Breast epithelium (tissue), 4 donors: ENCODE measurements at regions not wholly inside any gene's neighbourhood (a gene's known extent, or its start where the extent isn't known, plus 50 kb on each side); places are given as distances from the start of the nearest gene placed in this dataset.

ENCODE experiments used
- DNase-seq, 2 donors: peaks; one replicate each; pipeline ENCODE4 v3.0.0-alpha.2; 2019; ENCODE audit warnings: low spot score in 2 of 2
- H3K27ac ChIP-seq, 2 donors: fragments of 200-600 bp; sonication (generic) in 1 of 2; one replicate each; pipeline ENCODE4 v1.5.1; 2016 to 2019; ENCODE audit warnings: mild to moderate bottlenecking in 1 of 2
- H3K27me3 ChIP-seq, 2 donors: fragments of 200-600 bp; sonication (generic) in 1 of 2; one replicate each; pipeline versions ENCODE4 v1.5.1 to v1.6.0; 2017 to 2019; ENCODE audit warnings: control low read depth in 1 of 2, mild to moderate bottlenecking in 1 of 2
- H3K36me3 ChIP-seq: fragments of 200-600 bp; one replicate; pipeline ENCODE4 v1.5.1; 2019
- H3K4me1 ChIP-seq, 2 donors: fragments of 200-600 bp; sonication (generic); one replicate each; pipeline ENCODE4 v1.5.1; 2016 to 2019; ENCODE audit warnings: control low read depth in 1 of 2
- H3K4me3 ChIP-seq, 3 donors: fragments of 200-600 bp; sonication (generic); 1 replicate in 2 of 3; 2 replicates in 1 of 3; pipeline ENCODE4 v1.5.1; 2016 to 2019; ENCODE audit warnings: mild to moderate bottlenecking in 3 of 3, moderate library complexity in 2 of 3
- H3K9me3 ChIP-seq, 2 donors: fragments of 200-600 bp; sonication (generic) in 1 of 2; one replicate each; pipeline ENCODE4 v1.5.1; 2016 to 2019; ENCODE audit warnings: control low read depth in 1 of 2
- POLR2A ChIP-seq: fragments of 450-650 bp; IDR thresholded peaks from one replicate; pipeline ENCODE4 v1.6.1; 2016; ENCODE audit warnings: antibody characterized with exemption, mild to moderate bottlenecking, moderate library complexity
- POLR2AphosphoS5 ChIP-seq, 3 donors: sonication (generic); formaldehyde crosslinking; IDR thresholded peaks; one replicate each; pipeline ENCODE4 v1.6.1; 2017; ENCODE audit warnings: antibody characterized with exemption in 3 of 3
- intact Hi-C: fragments of 100-400 bp; cut with DNase I; formaldehyde crosslinking; loops from one replicate; pipeline ENCODE4 v1.15.1; 2023; ENCODE audit warnings: low total_unique reads
- TF ChIP-seq, protein P1 (sequence below), 3 donors: fragments of 450-650 bp; IDR thresholded peaks; one replicate each; pipeline ENCODE4 v1.5.1; 2016 to 2017; ENCODE audit warnings: antibody characterized with exemption in 3 of 3, mild to moderate bottlenecking in 3 of 3, moderate library complexity in 3 of 3

DNA sequence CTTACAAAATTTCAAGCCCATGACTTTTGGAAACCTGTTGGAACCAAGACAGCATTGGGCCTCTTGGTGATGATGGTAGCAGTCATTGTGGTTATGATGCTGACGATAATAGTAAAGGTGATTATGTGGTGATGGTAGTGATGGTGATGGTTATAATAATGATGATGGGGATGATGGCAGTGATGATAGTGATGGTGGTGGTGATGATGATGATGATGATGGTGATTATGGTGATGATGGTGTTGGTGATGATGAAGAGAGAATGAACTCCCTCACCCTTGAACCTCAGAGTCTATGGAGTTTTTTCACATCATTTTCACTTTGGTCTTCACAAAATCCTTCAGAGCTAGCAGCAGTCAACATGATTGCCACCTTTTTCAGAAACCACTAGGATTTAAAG is 105.3 kb upstream of the ASIC2 start:
- intact Hi-C loops: no loop called here

DNA sequence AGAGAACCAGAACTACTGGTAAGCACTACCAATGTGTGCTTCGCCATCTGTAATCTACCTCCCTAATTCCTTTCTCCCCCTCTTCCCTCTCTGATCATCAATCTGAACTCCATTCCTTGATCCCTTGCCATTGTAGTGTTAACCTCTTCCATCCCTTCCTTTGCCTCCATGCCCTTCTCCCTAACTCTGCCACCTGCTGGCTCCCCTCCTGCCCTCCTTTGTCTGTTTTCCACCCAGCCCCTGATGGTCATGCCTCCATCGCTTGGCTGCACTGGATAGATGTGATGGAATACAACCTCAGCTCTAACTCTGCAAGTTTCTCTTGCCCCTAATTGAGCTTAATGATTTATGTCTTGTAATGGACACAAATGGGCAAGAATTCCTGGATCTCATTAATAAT is 108.2 kb upstream of the ASIC2 start:
- Histone ChIP-seq H3K36me3 (no peaks in the 10 kb centered on the region), H3K9me3 (no peaks in the 10 kb centered on the region), H3K27me3 (peaks cover 0 to 4% of the 10 kb centered on the region in 2 donors), H3K4me1 (no peaks in the 10 kb centered on the region), H3K27ac (no peak overlapping the region), H3K4me3 (no peak overlapping the region)
- DNase-seq: no peak
- intact Hi-C loops: no loop called here
- TF ChIP-seq, protein P1, sequence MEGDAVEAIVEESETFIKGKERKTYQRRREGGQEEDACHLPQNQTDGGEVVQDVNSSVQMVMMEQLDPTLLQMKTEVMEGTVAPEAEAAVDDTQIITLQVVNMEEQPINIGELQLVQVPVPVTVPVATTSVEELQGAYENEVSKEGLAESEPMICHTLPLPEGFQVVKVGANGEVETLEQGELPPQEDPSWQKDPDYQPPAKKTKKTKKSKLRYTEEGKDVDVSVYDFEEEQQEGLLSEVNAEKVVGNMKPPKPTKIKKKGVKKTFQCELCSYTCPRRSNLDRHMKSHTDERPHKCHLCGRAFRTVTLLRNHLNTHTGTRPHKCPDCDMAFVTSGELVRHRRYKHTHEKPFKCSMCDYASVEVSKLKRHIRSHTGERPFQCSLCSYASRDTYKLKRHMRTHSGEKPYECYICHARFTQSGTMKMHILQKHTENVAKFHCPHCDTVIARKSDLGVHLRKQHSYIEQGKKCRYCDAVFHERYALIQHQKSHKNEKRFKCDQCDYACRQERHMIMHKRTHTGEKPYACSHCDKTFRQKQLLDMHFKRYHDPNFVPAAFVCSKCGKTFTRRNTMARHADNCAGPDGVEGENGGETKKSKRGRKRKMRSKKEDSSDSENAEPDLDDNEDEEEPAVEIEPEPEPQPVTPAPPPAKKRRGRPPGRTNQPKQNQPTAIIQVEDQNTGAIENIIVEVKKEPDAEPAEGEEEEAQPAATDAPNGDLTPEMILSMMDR (IDR thresholded peaks at IDR 0.05): no peak
- no peak for TF ChIP-seq POLR2AphosphoS5 (IDR thresholded peaks at IDR 0.05)

More for the DNA sequence above, 105.3 kb upstream of the ASIC2 start:
- DNase-seq: no peak
- no peak overlapping the region for H3K4me3 ChIP-seq
- H3K27me3 ChIP-seq: peaks cover 0 to 4% of the 10 kb centered on the region in 2 donors
- TF ChIP-seq, protein P1 (IDR thresholded peaks at IDR 0.05): no peak
- no peak for TF ChIP-seq POLR2A
- no peak for TF ChIP-seq POLR2AphosphoS5 (IDR thresholded peaks at IDR 0.05)
- H3K27ac ChIP-seq: no peak overlapping the region
- H3K9me3 ChIP-seq: no peaks in the 10 kb centered on the region
- no peaks in the 10 kb centered on the region for H3K4me1 ChIP-seq
- H3K36me3 ChIP-seq: no peaks in the 10 kb centered on the region

DNA sequence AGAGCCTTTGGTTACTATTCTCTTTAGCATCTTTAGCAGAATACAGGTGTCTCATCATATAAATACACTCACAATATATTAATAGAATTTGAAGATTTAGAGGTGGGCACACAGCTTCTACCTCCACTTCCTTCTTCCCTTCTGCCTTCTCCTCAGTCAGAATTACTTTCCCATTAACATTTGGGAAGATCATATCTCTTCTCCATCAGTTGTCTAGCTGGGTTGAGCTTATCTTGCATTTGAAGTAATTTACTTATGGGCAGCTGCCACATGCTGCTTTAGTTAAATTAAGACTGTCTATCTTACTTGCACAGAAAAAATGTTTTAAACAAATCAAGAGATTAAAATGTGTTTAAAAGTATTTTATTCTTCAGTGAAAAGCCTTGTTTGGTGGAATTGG is 110.1 kb upstream of the ASIC2 start:
- Histone ChIP-seq H3K27ac (no peak overlapping the region), H3K4me1 (no peaks in the 10 kb centered on the region), H3K9me3 (no peaks in the 10 kb centered on the region), H3K27me3 (peaks cover 0 to 7% of the 10 kb centered on the region in 2 donors), H3K4me3 (no peak overlapping the region), H3K36me3 (no peaks in the 10 kb centered on the region)
- intact Hi-C loops: no loop called here
- no peak for DNase-seq
- TF ChIP-seq POLR2A (no peak), POLR2AphosphoS5 (IDR thresholded peaks at IDR 0.05) (no peak)
- TF ChIP-seq, protein P1 (IDR thresholded peaks at IDR 0.05): no peak

DNA sequence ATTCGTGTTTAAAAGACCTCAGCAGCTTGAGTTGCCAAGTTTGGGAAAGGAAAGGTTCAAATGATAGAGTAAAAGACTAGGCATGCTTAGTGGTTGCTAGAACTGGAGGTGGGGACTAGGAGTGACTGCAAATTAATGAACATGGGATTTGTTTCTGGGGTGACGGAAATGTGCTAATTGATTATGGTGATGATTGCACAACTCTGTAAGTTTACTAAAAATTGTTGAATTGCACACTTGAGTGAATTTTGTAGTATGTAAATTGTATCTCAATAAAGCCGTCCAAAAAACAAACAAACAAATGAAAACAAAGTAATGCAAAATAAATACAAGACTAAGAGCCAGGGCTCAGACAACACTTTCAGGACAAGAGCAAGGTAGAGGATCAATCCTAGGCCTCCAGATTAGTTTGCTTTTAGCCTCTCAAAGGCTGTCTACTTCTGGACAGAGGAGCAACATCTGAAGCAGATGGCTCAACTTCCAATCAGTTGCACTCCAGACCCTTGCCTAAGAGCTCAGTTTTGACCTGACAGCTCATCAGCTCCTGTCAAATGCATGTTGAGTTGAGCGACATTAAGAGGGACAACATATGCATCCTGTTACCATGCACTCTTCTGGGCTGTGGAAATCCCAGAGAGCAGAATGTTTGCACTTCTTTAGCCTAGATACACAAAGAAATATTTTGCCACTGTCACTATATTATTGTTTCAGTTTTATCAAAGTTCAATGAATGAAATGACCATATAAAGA is 111.2 kb upstream of the ASIC2 start:
- Histone ChIP-seq H3K27ac (no peak overlapping the region), H3K36me3 (no peaks in the 10 kb centered on the region), H3K9me3 (no peaks in the 10 kb centered on the region), H3K27me3 (peaks cover 0 to 7% of the 10 kb centered on the region in 2 donors), H3K4me3 (no peak overlapping the region), H3K4me1 (no peaks in the 10 kb centered on the region)
- TF ChIP-seq, protein P1 (IDR thresholded peaks at IDR 0.05): no peak
- TF ChIP-seq POLR2A (no peak), POLR2AphosphoS5 (IDR thresholded peaks at IDR 0.05) (no peak)
- no peak for DNase-seq
- intact Hi-C loops: no loop called here

DNA sequence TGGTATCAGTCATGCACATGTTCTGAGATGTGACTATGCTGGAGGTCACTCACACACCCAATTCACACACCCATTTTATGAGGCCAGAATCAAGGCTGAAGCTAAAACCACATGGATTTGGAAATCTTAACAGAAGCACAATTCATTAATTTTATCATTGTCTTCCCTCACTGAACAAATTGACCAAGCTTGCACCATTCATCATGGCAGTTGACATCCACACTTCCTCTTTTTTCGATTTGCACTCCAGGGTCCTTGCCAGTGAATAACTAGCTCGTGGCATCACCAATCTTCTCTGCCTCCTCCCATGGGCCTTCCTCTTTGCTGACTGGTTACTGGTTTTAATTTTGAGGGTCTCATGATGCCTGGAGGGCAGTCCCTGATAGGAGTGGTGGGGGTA is 123.0 kb upstream of the ASIC2 start:
- Histone ChIP-seq H3K4me3 (no peak overlapping the region), H3K36me3 (no peaks in the 10 kb centered on the region), H3K4me1 (no peaks in the 10 kb centered on the region), H3K27me3 (no peaks in the 10 kb centered on the region), H3K9me3 (no peaks in the 10 kb centered on the region), H3K27ac (no peak overlapping the region)
- no peak for DNase-seq
- intact Hi-C loops: no loop called here
- TF ChIP-seq, protein P1 (IDR thresholded peaks at IDR 0.05): no peak
- no peak for TF ChIP-seq POLR2A
- no peak for TF ChIP-seq POLR2AphosphoS5 (IDR thresholded peaks at IDR 0.05)
